Bronchial epithelial cell (primary cell): ENCODE measurements at regions not wholly inside any gene's neighbourhood (a gene's known extent, or its start where the extent isn't known, plus 50 kb on each side); places are given as distances from the start of the nearest gene placed in this dataset.
A peak's percentile ranks its signal among the peaks of the same experiment; 100 is the strongest.

Source experiments
- DNase-seq: peaks from one replicate; pipeline ENCODE4 v3.0.0-alpha.2; 2010; ENCODE audit warnings: low read depth
- FAIRE-seq: peaks from 2 replicates; lab custom pipeline; 2011; peaks lifted over from hg19 to GRCh38; lab: Jason Lieb, UNC
- H3K27me3 ChIP-seq: 2 replicates; pipeline ENCODE4 v1.5.1; 2011; ENCODE audit warnings: low read length; ENCODE audit not compliant: control insufficient read depth, insufficient read depth
- H3K36me3 ChIP-seq: 2 replicates; pipeline ENCODE4 v1.5.1; 2011; ENCODE audit warnings: low read length; ENCODE audit not compliant: control insufficient read depth, insufficient read depth
- H3K4me3 ChIP-seq: 2 replicates; pipeline ENCODE4 v1.5.1; 2011; ENCODE audit warnings: mild to moderate bottlenecking, low read depth, low read length, control low read depth
- CTCF ChIP-seq: IDR thresholded peaks from 2 replicates; pipeline ENCODE4 v1.5.1; 2011; ENCODE audit warnings: mild to moderate bottlenecking, moderate library complexity, low read length, control low read depth, inconsistent platforms; ENCODE audit not compliant: insufficient read depth, severe bottlenecking

- FAIRE-seq = no peak
- DNase-seq = no peak
- TF ChIP-seq CTCF = no peak
- no peaks in the 10 kb centered on the region for H3K36me3 ChIP-seq
- no peaks in the 10 kb centered on the region for H3K27me3 ChIP-seq
- no peak overlapping the region for H3K4me3 ChIP-seq
These were observed 549.9 kb downstream of the ETNK1 start for GRCh38 chr12:23174917-23175316.

GRCh38 chr12:23185346-23185745, 560.4 kb downstream of the ETNK1 start:
- H3K27me3 ChIP-seq = no peaks in the 10 kb centered on the region
- TF ChIP-seq CTCF = no peak
- FAIRE-seq (no peak), DNase-seq (no peak)
- H3K4me3 ChIP-seq = no peak overlapping the region
- H3K36me3 ChIP-seq = no peaks in the 10 kb centered on the region

GRCh38 chr12:23186950-23187349, 562.0 kb downstream of the ETNK1 start:
- H3K36me3 ChIP-seq = no peaks in the 10 kb centered on the region
- no peak for FAIRE-seq
- DNase-seq = no peak
- no peak for TF ChIP-seq CTCF
- H3K27me3 ChIP-seq = no peaks in the 10 kb centered on the region
- H3K4me3 ChIP-seq = no peak overlapping the region

GRCh38 chr12:23193552-23193951, 568.6 kb downstream of the ETNK1 start:
- FAIRE-seq = no peak

GRCh38 chr12:23197266-23197665, 572.3 kb downstream of the ETNK1 start:
- DNase-seq (peak; percentile 46), FAIRE-seq (no peak)
- TF ChIP-seq CTCF = no peak

More at GRCh38 chr12:23193552-23193951, 568.6 kb downstream of the ETNK1 start:
- Histone ChIP-seq H3K4me3 (no peak overlapping the region), H3K27me3 (no peaks in the 10 kb centered on the region), H3K36me3 (no peaks in the 10 kb centered on the region)
- no peak for TF ChIP-seq CTCF
- no peak for DNase-seq

GRCh38 chr12:23202728-23203127, 577.8 kb downstream of the ETNK1 start:
- no peak for TF ChIP-seq CTCF
- FAIRE-seq (no peak), DNase-seq (no peak)
- H3K27me3 ChIP-seq = no peaks in the 10 kb centered on the region
- H3K36me3 ChIP-seq = no peaks in the 10 kb centered on the region
- no peak overlapping the region for H3K4me3 ChIP-seq

More at GRCh38 chr12:23197266-23197665, 572.3 kb downstream of the ETNK1 start:
- no peaks in the 10 kb centered on the region for H3K27me3 ChIP-seq
- no peaks in the 10 kb centered on the region for H3K36me3 ChIP-seq
- H3K4me3 ChIP-seq = no peak overlapping the region
